GM12891 (cell line): ENCODE measurements at regions not wholly inside any gene's neighbourhood (a gene's known extent, or its start where the extent isn't known, plus 50 kb on each side); places are given as distances from the start of the nearest gene placed in this dataset.

Source experiments
- PAX5 ChIP-seq: IDR thresholded peaks from 2 replicates; pipeline ENCODE4 v1.6.1; 2011; ENCODE audit warnings: low read length, moderate library complexity, mild to moderate bottlenecking; ENCODE audit not compliant: insufficient read depth, severe bottlenecking
- POLR2A ChIP-seq: IDR thresholded peaks from 2 replicates; pipeline ENCODE4 v1.6.1; 2011; ENCODE audit warnings: low read depth, low read length, control low read depth
- POLR2AphosphoS5 ChIP-seq: IDR thresholded peaks from 2 replicates; pipeline ENCODE4 v1.6.1; 2011; ENCODE audit warnings: low read depth, low read length, control low read depth
- POU2F2 ChIP-seq: IDR thresholded peaks from 2 replicates; pipeline ENCODE4 v1.6.1; 2011; ENCODE audit warnings: low read depth, mild to moderate bottlenecking, control low read depth, low read length, moderate library complexity
- TAF1 ChIP-seq: IDR thresholded peaks from 2 replicates; pipeline ENCODE4 v1.6.1; 2011; ENCODE audit warnings: low read depth, low read length, control low read depth

GRCh38 chr13:82447416-82448077, 1434.7 kb downstream of the SLITRK1 start:
- TF ChIP-seq POLR2A: no peak
- TF ChIP-seq PAX5: no peak
- TF ChIP-seq TAF1: no peak
- no peak for TF ChIP-seq POU2F2
- no peak for TF ChIP-seq POLR2AphosphoS5
